ENCODE measurements at regions not wholly inside any gene's neighbourhood (a gene's known extent, or its start where the extent isn't known, plus 50 kb on each side); places are given as distances from the start of the nearest gene placed in this dataset.

- H3K9me3 ChIP-seq (ENCODE audit: insufficient read depth, low read length, severe bottlenecking), result no peaks in the 10 kb centered on the region
- no peaks in the 10 kb centered on the region for H3K36me3 ChIP-seq (ENCODE audit: insufficient read depth, low read length)
- ATAC-seq (ENCODE audit: insufficient read depth, low read depth), result no peak
- H3K4me3 ChIP-seq (ENCODE audit: low read depth in 1 of 2, low read length in 2 of 2), result no peak overlapping the region
- no peaks in the 10 kb centered on the region for H3K27me3 ChIP-seq (ENCODE audit: insufficient read depth, low read length, poor library complexity)
- no peak overlapping the region for H3K4me2 ChIP-seq (ENCODE audit: insufficient read depth, low read length)
- no peak overlapping the region for H3K9ac ChIP-seq (ENCODE audit: low read depth, low read length)
- TF ChIP-seq CTCF (IDR thresholded peaks at IDR 0.05; ENCODE audit: borderline replicate concordance, extremely low read depth, low read length, poor library complexity, severe bottlenecking) (no peak), EZH2 (IDR thresholded peaks at IDR 0.05; ENCODE audit: borderline replicate concordance, low read depth, low read length, severe bottlenecking) (no peak)
- H3K27ac ChIP-seq (ENCODE audit: low read length), result no peak overlapping the region
- DNase-seq, result no peak
- no peaks in the 10 kb centered on the region for H4K20me1 ChIP-seq (ENCODE audit: insufficient read depth, low read length)
- no peak overlapping the region for H2AFZ ChIP-seq (ENCODE audit: low read depth, low read length)
- H3K79me2 ChIP-seq (ENCODE audit: insufficient read depth, low read length), result no peaks in the 10 kb centered on the region
- H3K4me1 ChIP-seq (ENCODE audit: insufficient read depth, low read length), result no peaks in the 10 kb centered on the region
Observed at GRCh38 chr3:106261915-106262683, 393.3 kb upstream of the CBLB start.

GRCh38 chr3:106263011-106263410 lies 394.2 kb upstream of the CBLB start:
- no peaks in the 10 kb centered on the region for H3K9me3 ChIP-seq (ENCODE audit: insufficient read depth, low read length, severe bottlenecking)
- no peak overlapping the region for H3K9ac ChIP-seq (ENCODE audit: low read depth, low read length)
- H3K4me2 ChIP-seq (ENCODE audit: insufficient read depth, low read length), result no peak overlapping the region
- DNase-seq (no peak), ATAC-seq (ENCODE audit: insufficient read depth, low read depth) (no peak)
- H4K20me1 ChIP-seq (ENCODE audit: insufficient read depth, low read length), result no peaks in the 10 kb centered on the region
- no peaks in the 10 kb centered on the region for H3K79me2 ChIP-seq (ENCODE audit: insufficient read depth, low read length)
- TF ChIP-seq CTCF (IDR thresholded peaks at IDR 0.05; ENCODE audit: borderline replicate concordance, extremely low read depth, low read length, poor library complexity, severe bottlenecking) (no peak), EZH2 (IDR thresholded peaks at IDR 0.05; ENCODE audit: borderline replicate concordance, low read depth, low read length, severe bottlenecking) (no peak)
- no peaks in the 10 kb centered on the region for H3K4me1 ChIP-seq (ENCODE audit: insufficient read depth, low read length)
- H3K36me3 ChIP-seq (ENCODE audit: insufficient read depth, low read length), result no peaks in the 10 kb centered on the region
- H3K27me3 ChIP-seq (ENCODE audit: insufficient read depth, low read length, poor library complexity), result no peaks in the 10 kb centered on the region
- H2AFZ ChIP-seq (ENCODE audit: low read depth, low read length), result no peak overlapping the region
- H3K27ac ChIP-seq (ENCODE audit: low read length), result no peak overlapping the region
- H3K4me3 ChIP-seq (ENCODE audit: low read depth in 1 of 2, low read length in 2 of 2), result no peak overlapping the region

- TF ChIP-seq CTCF (IDR thresholded peaks at IDR 0.05; ENCODE audit: borderline replicate concordance, extremely low read depth, low read length, poor library complexity, severe bottlenecking) (no peak), EZH2 (IDR thresholded peaks at IDR 0.05; ENCODE audit: borderline replicate concordance, low read depth, low read length, severe bottlenecking) (no peak)
- no peak for DNase-seq
- Histone ChIP-seq H3K79me2 (ENCODE audit: insufficient read depth, low read length) (no peaks in the 10 kb centered on the region), H3K36me3 (ENCODE audit: insufficient read depth, low read length) (no peaks in the 10 kb centered on the region), H2AFZ (ENCODE audit: low read depth, low read length) (no peak overlapping the region), H3K27ac (ENCODE audit: low read length) (no peak overlapping the region), H3K4me1 (ENCODE audit: insufficient read depth, low read length) (no peaks in the 10 kb centered on the region), H3K27me3 (ENCODE audit: insufficient read depth, low read length, poor library complexity) (no peaks in the 10 kb centered on the region), H3K9ac (ENCODE audit: low read depth, low read length) (no peak overlapping the region), H4K20me1 (ENCODE audit: insufficient read depth, low read length) (no peaks in the 10 kb centered on the region), H3K4me3 (ENCODE audit: low read depth in 1 of 2, low read length in 2 of 2) (no peak overlapping the region), H3K9me3 (ENCODE audit: insufficient read depth, low read length, severe bottlenecking) (no peaks in the 10 kb centered on the region), H3K4me2 (ENCODE audit: insufficient read depth, low read length) (no peak overlapping the region)
- ATAC-seq (ENCODE audit: insufficient read depth, low read depth), result no peak
Observed at GRCh38 chr3:106263546-106263945, 394.7 kb upstream of the CBLB start.
